ENCODE measurements at regions not wholly inside any gene's neighbourhood (a gene's known extent, or its start where the extent isn't known, plus 50 kb on each side); places are given as distances from the start of the nearest gene placed in this dataset.

DNA sequence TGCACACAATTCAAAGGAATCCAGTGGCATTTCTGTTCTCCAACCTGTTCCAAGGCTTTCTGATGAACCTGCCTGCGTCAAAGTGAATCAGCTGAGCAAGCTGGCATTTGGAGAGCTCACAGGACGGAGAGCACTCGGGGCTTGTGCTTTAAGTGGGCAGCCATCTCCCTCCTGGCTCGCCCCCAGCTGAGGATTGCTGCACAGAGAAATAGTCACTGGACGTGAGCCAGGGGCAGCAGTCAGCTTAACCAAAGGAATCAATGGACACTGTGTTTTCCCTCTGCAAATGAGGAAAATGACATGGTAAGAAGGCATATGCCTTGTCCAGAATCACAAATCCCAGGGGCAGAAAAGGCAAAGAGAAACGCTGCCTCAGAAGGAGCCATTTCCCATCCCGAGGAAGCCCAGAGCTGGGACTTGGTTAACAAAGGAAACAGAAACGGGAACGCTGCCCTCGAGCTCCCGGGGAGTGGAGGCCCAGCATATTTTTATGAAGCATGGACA, 299.4 kb downstream of the ZSWIM6 start:
- H3K9me3 Mint-ChIP-seq (ENCODE audit: unreplicated experiment): no peaks in the 10 kb centered on the region

DNA sequence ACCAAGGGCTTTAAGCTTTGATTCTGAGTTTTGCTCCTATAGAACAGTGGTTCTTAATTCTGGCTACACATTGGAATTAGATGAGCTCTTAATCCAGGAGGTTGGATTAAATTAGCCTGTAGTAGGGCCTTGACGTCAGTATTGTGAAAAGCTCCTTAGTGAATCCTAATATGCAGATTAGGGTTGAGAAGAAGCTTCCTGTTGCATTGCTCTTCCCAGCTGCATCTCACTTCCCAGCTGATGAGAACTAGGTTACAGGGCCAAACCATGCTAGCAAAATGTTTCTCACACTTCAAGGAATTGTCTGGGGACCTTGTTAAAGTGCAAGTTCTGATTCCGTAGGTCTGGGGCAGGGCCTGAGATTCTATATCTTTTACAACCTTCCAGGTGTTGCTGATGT, 300.0 kb downstream of the ZSWIM6 start:
- TF ChIP-seq, protein P1, sequence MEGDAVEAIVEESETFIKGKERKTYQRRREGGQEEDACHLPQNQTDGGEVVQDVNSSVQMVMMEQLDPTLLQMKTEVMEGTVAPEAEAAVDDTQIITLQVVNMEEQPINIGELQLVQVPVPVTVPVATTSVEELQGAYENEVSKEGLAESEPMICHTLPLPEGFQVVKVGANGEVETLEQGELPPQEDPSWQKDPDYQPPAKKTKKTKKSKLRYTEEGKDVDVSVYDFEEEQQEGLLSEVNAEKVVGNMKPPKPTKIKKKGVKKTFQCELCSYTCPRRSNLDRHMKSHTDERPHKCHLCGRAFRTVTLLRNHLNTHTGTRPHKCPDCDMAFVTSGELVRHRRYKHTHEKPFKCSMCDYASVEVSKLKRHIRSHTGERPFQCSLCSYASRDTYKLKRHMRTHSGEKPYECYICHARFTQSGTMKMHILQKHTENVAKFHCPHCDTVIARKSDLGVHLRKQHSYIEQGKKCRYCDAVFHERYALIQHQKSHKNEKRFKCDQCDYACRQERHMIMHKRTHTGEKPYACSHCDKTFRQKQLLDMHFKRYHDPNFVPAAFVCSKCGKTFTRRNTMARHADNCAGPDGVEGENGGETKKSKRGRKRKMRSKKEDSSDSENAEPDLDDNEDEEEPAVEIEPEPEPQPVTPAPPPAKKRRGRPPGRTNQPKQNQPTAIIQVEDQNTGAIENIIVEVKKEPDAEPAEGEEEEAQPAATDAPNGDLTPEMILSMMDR (IDR thresholded peaks at IDR 0.05; ENCODE audit: unreplicated experiment): no peak

More for the DNA sequence above, 299.4 kb downstream of the ZSWIM6 start:
- no peak for DNase-seq (ENCODE audit: low spot score)
- peaks cover 4% of the 10 kb centered on the region for H3K27me3 Mint-ChIP-seq (ENCODE audit: unreplicated experiment)
- peak overlapping the region; percentile 27 for H3K27ac Mint-ChIP-seq (ENCODE audit: unreplicated experiment)
- TF ChIP-seq, protein P1 (IDR thresholded peaks at IDR 0.05; ENCODE audit: unreplicated experiment): no peak
- peaks cover 26% of the 10 kb centered on the region for H3K4me1 Mint-ChIP-seq (ENCODE audit: unreplicated experiment)
- no peaks in the 10 kb centered on the region for H3K36me3 Mint-ChIP-seq (ENCODE audit: low read depth, unreplicated experiment)
- H3K4me3 Mint-ChIP-seq (ENCODE audit: unreplicated experiment): no peak overlapping the region

DNA sequence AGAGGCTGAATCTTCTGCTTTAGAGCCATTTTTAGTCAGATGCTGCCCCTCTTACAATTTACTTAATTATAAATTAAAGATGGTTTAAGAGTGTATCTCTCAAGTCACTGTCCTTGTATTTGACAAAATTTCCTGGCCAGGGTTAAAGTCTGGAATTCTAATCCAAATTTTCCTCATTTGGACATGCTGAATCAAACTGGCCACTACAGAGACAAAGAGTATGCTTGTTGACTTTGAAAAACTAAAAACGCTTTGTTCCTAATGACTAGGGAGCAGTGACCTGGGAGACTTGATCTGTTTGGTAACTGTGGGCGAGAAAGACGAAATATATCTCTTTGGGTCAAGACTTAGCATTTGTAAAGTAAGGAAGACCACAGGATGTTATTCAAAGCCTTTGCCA, 303.2 kb downstream of the ZSWIM6 start:
- H3K9me3 Mint-ChIP-seq (ENCODE audit: unreplicated experiment): no peaks in the 10 kb centered on the region
- no peaks in the 10 kb centered on the region for H3K36me3 Mint-ChIP-seq (ENCODE audit: low read depth, unreplicated experiment)
- no peak overlapping the region for H3K27ac Mint-ChIP-seq (ENCODE audit: unreplicated experiment)
- peaks cover 5% of the 10 kb centered on the region for H3K27me3 Mint-ChIP-seq (ENCODE audit: unreplicated experiment)
- peaks cover 14% of the 10 kb centered on the region for H3K4me1 Mint-ChIP-seq (ENCODE audit: unreplicated experiment)
- DNase-seq (ENCODE audit: low spot score): no peak
- H3K4me3 Mint-ChIP-seq (ENCODE audit: unreplicated experiment): no peak overlapping the region
- TF ChIP-seq, protein P1 (IDR thresholded peaks at IDR 0.05; ENCODE audit: unreplicated experiment): no peak

More for the DNA sequence above, 300.0 kb downstream of the ZSWIM6 start:
- peaks cover 4% of the 10 kb centered on the region for H3K27me3 Mint-ChIP-seq (ENCODE audit: unreplicated experiment)
- H3K9me3 Mint-ChIP-seq (ENCODE audit: unreplicated experiment): no peaks in the 10 kb centered on the region
- H3K4me1 Mint-ChIP-seq (ENCODE audit: unreplicated experiment): peaks cover 20% of the 10 kb centered on the region
- H3K27ac Mint-ChIP-seq (ENCODE audit: unreplicated experiment): no peak overlapping the region
- H3K36me3 Mint-ChIP-seq (ENCODE audit: low read depth, unreplicated experiment): no peaks in the 10 kb centered on the region
- no peak overlapping the region for H3K4me3 Mint-ChIP-seq (ENCODE audit: unreplicated experiment)
- DNase-seq (ENCODE audit: low spot score): no peak

DNA sequence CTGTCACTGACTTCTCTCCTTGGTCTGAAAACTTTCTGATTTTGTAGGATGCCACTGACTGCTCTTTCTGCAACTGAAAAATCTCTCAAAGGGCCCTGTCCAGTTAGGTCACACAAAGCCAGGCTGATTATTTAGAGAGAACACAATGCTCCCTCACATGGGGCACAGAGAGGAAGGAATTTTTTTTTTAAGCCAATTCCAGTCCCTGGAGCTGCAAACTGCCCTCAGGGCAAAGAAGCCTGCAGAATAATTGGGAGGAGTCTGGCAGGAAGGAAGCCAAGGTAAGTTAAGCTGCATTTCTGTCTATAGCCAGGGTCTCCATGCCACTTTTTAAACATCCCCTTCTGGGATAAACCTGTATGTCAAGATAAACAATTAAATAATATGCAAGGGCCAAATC, 305.5 kb downstream of the ZSWIM6 start:
- Mint-ChIP-seq H3K4me3 (ENCODE audit: unreplicated experiment) (no peak overlapping the region), H3K36me3 (ENCODE audit: low read depth, unreplicated experiment) (no peaks in the 10 kb centered on the region), H3K9me3 (ENCODE audit: unreplicated experiment) (no peaks in the 10 kb centered on the region), H3K4me1 (ENCODE audit: unreplicated experiment) (peaks cover 12% of the 10 kb centered on the region), H3K27ac (ENCODE audit: unreplicated experiment) (no peak overlapping the region), H3K27me3 (ENCODE audit: unreplicated experiment) (peaks cover 6% of the 10 kb centered on the region)
- TF ChIP-seq, protein P1 (IDR thresholded peaks at IDR 0.05; ENCODE audit: unreplicated experiment): no peak
- no peak for DNase-seq (ENCODE audit: low spot score)

DNA sequence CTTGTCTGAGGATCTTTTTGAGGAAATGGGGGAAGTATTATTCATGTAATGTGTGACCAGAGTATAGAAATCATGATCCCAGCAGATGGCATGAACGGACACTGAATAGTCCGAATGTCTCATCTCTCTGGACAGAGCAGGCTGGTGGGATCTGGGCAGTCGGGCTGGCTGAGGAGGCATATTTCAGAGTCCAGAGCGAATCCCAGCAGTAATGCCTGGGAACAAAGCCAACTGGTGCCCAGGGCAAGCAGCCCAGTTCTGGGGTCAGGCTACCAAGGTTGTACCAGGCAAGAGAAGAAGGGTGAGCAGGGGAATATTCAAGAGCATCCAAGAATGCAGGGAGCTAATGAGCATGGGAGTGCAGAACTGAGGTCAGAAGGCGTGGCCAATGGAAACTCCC, 306.4 kb downstream of the ZSWIM6 start:
- H3K9me3 Mint-ChIP-seq (ENCODE audit: unreplicated experiment): no peaks in the 10 kb centered on the region
- no peak for DNase-seq (ENCODE audit: low spot score)

More for the DNA sequence above, 306.4 kb downstream of the ZSWIM6 start:
- Mint-ChIP-seq H3K4me3 (ENCODE audit: unreplicated experiment) (no peak overlapping the region), H3K36me3 (ENCODE audit: low read depth, unreplicated experiment) (no peaks in the 10 kb centered on the region), H3K4me1 (ENCODE audit: unreplicated experiment) (peaks cover 12% of the 10 kb centered on the region), H3K27me3 (ENCODE audit: unreplicated experiment) (peaks cover 6% of the 10 kb centered on the region), H3K27ac (ENCODE audit: unreplicated experiment) (no peak overlapping the region)
- TF ChIP-seq, protein P1 (IDR thresholded peaks at IDR 0.05; ENCODE audit: unreplicated experiment): no peak
